ENCODE measurements at regions not wholly inside any gene's neighbourhood (a gene's known extent, or its start where the extent isn't known, plus 50 kb on each side); places are given as distances from the start of the nearest gene placed in this dataset.

DNA sequence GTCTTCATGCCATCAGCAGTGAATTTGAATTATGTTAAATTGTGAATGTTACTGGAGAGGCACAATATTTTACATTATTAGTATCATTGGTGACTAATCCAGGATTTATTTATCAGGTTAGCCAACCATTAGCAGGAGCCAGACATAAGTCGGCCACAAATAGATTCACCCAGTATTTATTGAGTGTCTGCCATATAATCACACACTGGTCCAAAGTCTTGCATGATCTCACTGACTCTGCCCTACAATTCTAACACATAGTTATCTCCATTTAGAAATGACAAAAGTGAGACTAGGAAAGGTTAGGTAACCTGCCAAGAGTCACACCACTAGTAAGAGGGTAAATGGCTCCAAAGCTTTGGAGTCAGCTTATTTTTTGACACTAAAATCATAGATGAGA is 179.6 kb downstream of the BLID start:
- TF ChIP-seq, protein P1, sequence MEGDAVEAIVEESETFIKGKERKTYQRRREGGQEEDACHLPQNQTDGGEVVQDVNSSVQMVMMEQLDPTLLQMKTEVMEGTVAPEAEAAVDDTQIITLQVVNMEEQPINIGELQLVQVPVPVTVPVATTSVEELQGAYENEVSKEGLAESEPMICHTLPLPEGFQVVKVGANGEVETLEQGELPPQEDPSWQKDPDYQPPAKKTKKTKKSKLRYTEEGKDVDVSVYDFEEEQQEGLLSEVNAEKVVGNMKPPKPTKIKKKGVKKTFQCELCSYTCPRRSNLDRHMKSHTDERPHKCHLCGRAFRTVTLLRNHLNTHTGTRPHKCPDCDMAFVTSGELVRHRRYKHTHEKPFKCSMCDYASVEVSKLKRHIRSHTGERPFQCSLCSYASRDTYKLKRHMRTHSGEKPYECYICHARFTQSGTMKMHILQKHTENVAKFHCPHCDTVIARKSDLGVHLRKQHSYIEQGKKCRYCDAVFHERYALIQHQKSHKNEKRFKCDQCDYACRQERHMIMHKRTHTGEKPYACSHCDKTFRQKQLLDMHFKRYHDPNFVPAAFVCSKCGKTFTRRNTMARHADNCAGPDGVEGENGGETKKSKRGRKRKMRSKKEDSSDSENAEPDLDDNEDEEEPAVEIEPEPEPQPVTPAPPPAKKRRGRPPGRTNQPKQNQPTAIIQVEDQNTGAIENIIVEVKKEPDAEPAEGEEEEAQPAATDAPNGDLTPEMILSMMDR (IDR thresholded peaks at IDR 0.05): no peak
- TF ChIP-seq POLR2A (IDR thresholded peaks at IDR 0.05): no peak

All from Peyer's patch (tissue), 4 donors.